ENCODE measurements at regions not wholly inside any gene's neighbourhood (a gene's known extent, or its start where the extent isn't known, plus 50 kb on each side); places are given as distances from the start of the nearest gene placed in this dataset.

GRCh38 chr1:244157731-244158438 is 106.8 kb downstream of the ZBTB18 start:
- no peak for DNase-seq

GRCh38 chr1:244159646-244160045 is 108.6 kb downstream of the ZBTB18 start:
- DNase-seq: no peak

- no peak for DNase-seq
Measured at GRCh38 chr1:244160455-244161235, 109.6 kb downstream of the ZBTB18 start.

GRCh38 chr1:244161236-244161510 is 110.1 kb downstream of the ZBTB18 start:
- no peak for DNase-seq

GRCh38 chr1:244162786-244163530 is 111.9 kb downstream of the ZBTB18 start:
- DNase-seq: no peak

GRCh38 chr1:244163861-244164510 is 112.9 kb downstream of the ZBTB18 start:
- no peak for DNase-seq

GRCh38 chr1:244164511-244164890 is 113.4 kb downstream of the ZBTB18 start:
- no peak for DNase-seq

GRCh38 chr1:244165021-244165420 is 113.9 kb downstream of the ZBTB18 start:
- no peak for DNase-seq

- no peak for DNase-seq
Measured at GRCh38 chr1:244165701-244166100, 114.6 kb downstream of the ZBTB18 start.

- DNase-seq: no peak
Measured at GRCh38 chr1:244171241-244171985, 120.3 kb downstream of the ZBTB18 start.

GRCh38 chr1:244173240-244173639 is 122.2 kb downstream of the ZBTB18 start:
- no peak for DNase-seq

- no peak for DNase-seq
Measured at GRCh38 chr1:244173769-244174168, 122.7 kb downstream of the ZBTB18 start.

- no peak for DNase-seq
Measured at GRCh38 chr1:244174922-244175521, 123.9 kb downstream of the ZBTB18 start.

- DNase-seq: no peak
Measured at GRCh38 chr1:244176201-244176600, 125.1 kb downstream of the ZBTB18 start.

GRCh38 chr1:244180256-244180655 is 129.2 kb downstream of the ZBTB18 start:
- no peak for DNase-seq

GRCh38 chr1:244181867-244182266 is 130.8 kb downstream of the ZBTB18 start:
- no peak for DNase-seq

GRCh38 chr1:244183037-244183436 is 132.0 kb downstream of the ZBTB18 start:
- no peak for DNase-seq

- no peak for DNase-seq
Measured at GRCh38 chr1:244186372-244186771, 135.3 kb downstream of the ZBTB18 start.

GRCh38 chr1:244187310-244187709 is 136.2 kb downstream of the ZBTB18 start:
- DNase-seq: no peak

GRCh38 chr1:244191581-244191980 is 140.5 kb downstream of the ZBTB18 start:
- DNase-seq: no peak

GRCh38 chr1:244192325-244192724 is 141.2 kb downstream of the ZBTB18 start:
- no peak for DNase-seq

GRCh38 chr1:244196571-244197285 is 145.6 kb downstream of the ZBTB18 start:
- DNase-seq: no peak
